ENCODE measurements at regions not wholly inside any gene's neighbourhood (a gene's known extent, or its start where the extent isn't known, plus 50 kb on each side); places are given as distances from the start of the nearest gene placed in this dataset.

- no peaks in the 10 kb centered on the region for H3K9me3 ChIP-seq (ENCODE audit: insufficient read depth, low read length)
- no peaks in the 10 kb centered on the region for H3K4me1 ChIP-seq (ENCODE audit: insufficient read depth, insufficient read length)
- no peak overlapping the region for H3K4me3 ChIP-seq (ENCODE audit: insufficient read length, low read depth)
- no peaks in the 10 kb centered on the region for H3K27me3 ChIP-seq (ENCODE audit: insufficient read depth, insufficient read length)
- no peak for TF ChIP-seq YY1 (IDR thresholded peaks at IDR 0.05; ENCODE audit: insufficient read depth, insufficient read length)
- TF ChIP-seq SUZ12 (IDR thresholded peaks at IDR 0.05; ENCODE audit: extremely low read depth, insufficient read depth, insufficient read length): no peak
- TF ChIP-seq ZNF274 (IDR thresholded peaks at IDR 0.05; ENCODE audit: low read depth, low read length): no peak
- no peak overlapping the region for H3K9ac ChIP-seq (ENCODE audit: insufficient read length, low read depth)
- no peak for DNase-seq (ENCODE audit: low read depth, low spot score)
- H3K36me3 ChIP-seq (ENCODE audit: insufficient read depth, insufficient read length, low read length): no peaks in the 10 kb centered on the region
Observed at GRCh38 chr12:58293308-58293982, 352.1 kb downstream of the ATP23 start.

- no peak overlapping the region for H3K9ac ChIP-seq (ENCODE audit: insufficient read length, low read depth)
- TF ChIP-seq YY1 (IDR thresholded peaks at IDR 0.05; ENCODE audit: insufficient read depth, insufficient read length) (no peak), ZNF274 (IDR thresholded peaks at IDR 0.05; ENCODE audit: low read depth, low read length) (no peak), SUZ12 (IDR thresholded peaks at IDR 0.05; ENCODE audit: extremely low read depth, insufficient read depth, insufficient read length) (no peak)
Observed at GRCh38 chr12:58295268-58295667, 353.9 kb downstream of the ATP23 start.

GRCh38 chr12:58296863-58297262, 355.5 kb downstream of the ATP23 start:
- Histone ChIP-seq H3K36me3 (ENCODE audit: insufficient read depth, insufficient read length, low read length) (no peaks in the 10 kb centered on the region), H3K27me3 (ENCODE audit: insufficient read depth, insufficient read length) (no peaks in the 10 kb centered on the region), H3K4me3 (ENCODE audit: insufficient read length, low read depth) (no peak overlapping the region), H3K4me1 (ENCODE audit: insufficient read depth, insufficient read length) (no peaks in the 10 kb centered on the region), H3K9ac (ENCODE audit: insufficient read length, low read depth) (no peak overlapping the region), H3K9me3 (ENCODE audit: insufficient read depth, low read length) (no peaks in the 10 kb centered on the region)
- TF ChIP-seq YY1 (IDR thresholded peaks at IDR 0.05; ENCODE audit: insufficient read depth, insufficient read length): no peak
- TF ChIP-seq ZNF274 (IDR thresholded peaks at IDR 0.05; ENCODE audit: low read depth, low read length): no peak
- no peak for TF ChIP-seq SUZ12 (IDR thresholded peaks at IDR 0.05; ENCODE audit: extremely low read depth, insufficient read depth, insufficient read length)
- no peak for DNase-seq (ENCODE audit: low read depth, low spot score)

More at GRCh38 chr12:58295268-58295667, 353.9 kb downstream of the ATP23 start:
- Histone ChIP-seq H3K27me3 (ENCODE audit: insufficient read depth, insufficient read length) (no peaks in the 10 kb centered on the region), H3K4me3 (ENCODE audit: insufficient read length, low read depth) (no peak overlapping the region), H3K36me3 (ENCODE audit: insufficient read depth, insufficient read length, low read length) (no peaks in the 10 kb centered on the region), H3K4me1 (ENCODE audit: insufficient read depth, insufficient read length) (no peaks in the 10 kb centered on the region), H3K9me3 (ENCODE audit: insufficient read depth, low read length) (no peaks in the 10 kb centered on the region)
- DNase-seq (ENCODE audit: low read depth, low spot score): no peak

DNA sequence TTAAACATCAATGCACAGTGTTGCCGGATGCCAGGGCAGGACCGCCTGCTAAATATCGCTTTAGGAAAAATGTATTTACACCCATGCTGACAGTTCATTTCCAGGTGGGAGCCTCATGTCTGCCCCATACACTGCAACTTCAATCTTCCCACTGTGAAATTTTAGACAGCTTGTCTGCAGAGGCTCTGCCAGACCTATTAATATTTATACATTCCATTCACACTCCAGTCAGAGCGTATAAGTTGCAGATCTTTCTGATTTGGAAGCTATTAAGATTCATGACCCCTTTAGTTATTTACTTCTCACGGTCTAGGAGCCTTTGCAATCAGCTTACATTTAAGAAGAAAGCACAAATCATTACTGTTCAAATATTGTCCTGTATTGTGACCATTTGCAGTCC, 357.4 kb downstream of the ATP23 start:
- DNase-seq (ENCODE audit: low read depth, low spot score): no peak
- no peak for TF ChIP-seq SUZ12 (IDR thresholded peaks at IDR 0.05; ENCODE audit: extremely low read depth, insufficient read depth, insufficient read length)
- no peak for TF ChIP-seq YY1 (IDR thresholded peaks at IDR 0.05; ENCODE audit: insufficient read depth, insufficient read length)
- TF ChIP-seq ZNF274 (IDR thresholded peaks at IDR 0.05; ENCODE audit: low read depth, low read length): no peak
- H3K36me3 ChIP-seq (ENCODE audit: insufficient read depth, insufficient read length, low read length): no peaks in the 10 kb centered on the region
- H3K9ac ChIP-seq (ENCODE audit: insufficient read length, low read depth): no peak overlapping the region
- no peaks in the 10 kb centered on the region for H3K9me3 ChIP-seq (ENCODE audit: insufficient read depth, low read length)
- H3K27me3 ChIP-seq (ENCODE audit: insufficient read depth, insufficient read length): no peaks in the 10 kb centered on the region
- H3K4me3 ChIP-seq (ENCODE audit: insufficient read length, low read depth): no peak overlapping the region
- no peaks in the 10 kb centered on the region for H3K4me1 ChIP-seq (ENCODE audit: insufficient read depth, insufficient read length)

- DNase-seq (ENCODE audit: low read depth, low spot score): no peak
- no peak overlapping the region for H3K9ac ChIP-seq (ENCODE audit: insufficient read length, low read depth)
- no peaks in the 10 kb centered on the region for H3K36me3 ChIP-seq (ENCODE audit: insufficient read depth, insufficient read length, low read length)
- no peaks in the 10 kb centered on the region for H3K9me3 ChIP-seq (ENCODE audit: insufficient read depth, low read length)
- H3K4me3 ChIP-seq (ENCODE audit: insufficient read length, low read depth): no peak overlapping the region
- H3K4me1 ChIP-seq (ENCODE audit: insufficient read depth, insufficient read length): no peaks in the 10 kb centered on the region
- no peaks in the 10 kb centered on the region for H3K27me3 ChIP-seq (ENCODE audit: insufficient read depth, insufficient read length)
- TF ChIP-seq SUZ12 (IDR thresholded peaks at IDR 0.05; ENCODE audit: extremely low read depth, insufficient read depth, insufficient read length) (no peak), ZNF274 (IDR thresholded peaks at IDR 0.05; ENCODE audit: low read depth, low read length) (no peak), YY1 (IDR thresholded peaks at IDR 0.05; ENCODE audit: insufficient read depth, insufficient read length) (no peak)
Observed at GRCh38 chr12:58299371-58299770, 358.0 kb downstream of the ATP23 start.

- no peaks in the 10 kb centered on the region for H3K4me1 ChIP-seq (ENCODE audit: insufficient read depth, insufficient read length)
- no peaks in the 10 kb centered on the region for H3K36me3 ChIP-seq (ENCODE audit: insufficient read depth, insufficient read length, low read length)
- H3K9ac ChIP-seq (ENCODE audit: insufficient read length, low read depth): no peak overlapping the region
- no peaks in the 10 kb centered on the region for H3K27me3 ChIP-seq (ENCODE audit: insufficient read depth, insufficient read length)
- H3K9me3 ChIP-seq (ENCODE audit: insufficient read depth, low read length): no peaks in the 10 kb centered on the region
- H3K4me3 ChIP-seq (ENCODE audit: insufficient read length, low read depth): no peak overlapping the region
- no peak for TF ChIP-seq SUZ12 (IDR thresholded peaks at IDR 0.05; ENCODE audit: extremely low read depth, insufficient read depth, insufficient read length)
- no peak for TF ChIP-seq ZNF274 (IDR thresholded peaks at IDR 0.05; ENCODE audit: low read depth, low read length)
- no peak for DNase-seq (ENCODE audit: low read depth, low spot score)
Observed at GRCh38 chr12:58301038-58301729, 359.8 kb downstream of the ATP23 start.

- TF ChIP-seq YY1 (IDR thresholded peaks at IDR 0.05; ENCODE audit: insufficient read depth, insufficient read length) (no peak), ZNF274 (IDR thresholded peaks at IDR 0.05; ENCODE audit: low read depth, low read length) (no peak), SUZ12 (IDR thresholded peaks at IDR 0.05; ENCODE audit: extremely low read depth, insufficient read depth, insufficient read length) (no peak)
- Histone ChIP-seq H3K27me3 (ENCODE audit: insufficient read depth, insufficient read length) (no peaks in the 10 kb centered on the region), H3K36me3 (ENCODE audit: insufficient read depth, insufficient read length, low read length) (no peaks in the 10 kb centered on the region), H3K4me1 (ENCODE audit: insufficient read depth, insufficient read length) (no peaks in the 10 kb centered on the region), H3K4me3 (ENCODE audit: insufficient read length, low read depth) (no peak overlapping the region), H3K9ac (ENCODE audit: insufficient read length, low read depth) (no peak overlapping the region), H3K9me3 (ENCODE audit: insufficient read depth, low read length) (no peaks in the 10 kb centered on the region)
- no peak for DNase-seq (ENCODE audit: low read depth, low spot score)
Observed at GRCh38 chr12:58301730-58302122, 360.4 kb downstream of the ATP23 start.
